ENCODE measurements at regions not wholly inside any gene's neighbourhood (a gene's known extent, or its start where the extent isn't known, plus 50 kb on each side); places are given as distances from the start of the nearest gene placed in this dataset.

DNA sequence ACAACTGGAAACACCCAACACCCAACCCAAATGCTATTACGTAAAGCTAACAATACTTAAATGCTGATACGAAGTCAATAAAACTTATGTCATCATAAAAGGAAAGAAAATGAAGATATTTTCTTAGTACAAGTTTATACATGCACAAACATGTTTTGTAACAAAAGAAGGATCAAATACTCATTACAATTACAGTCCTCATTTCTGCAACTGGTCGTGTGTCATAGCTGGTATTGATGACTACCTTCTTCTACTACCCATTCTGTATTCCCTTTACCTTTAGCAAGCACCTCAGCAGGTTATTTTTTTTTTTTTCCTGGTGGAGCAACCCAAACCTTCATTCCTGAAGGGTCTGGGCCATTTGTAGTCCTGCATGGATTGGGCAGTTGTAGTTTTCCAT, 1298.5 kb downstream of the SUCLG1 start:
- H3K9ac ChIP-seq, result no peak overlapping the region
- no peaks in the 10 kb centered on the region for H3K36me3 ChIP-seq
- H3K27me3 ChIP-seq, result no peaks in the 10 kb centered on the region
- TF ChIP-seq Cebpa-rat (IDR thresholded peaks at IDR 0.05), result no peak
- no peak overlapping the region for H3K4me2 ChIP-seq
- H3K4me1 ChIP-seq, result no peaks in the 10 kb centered on the region
- no peak overlapping the region for H3K4me3 ChIP-seq
- H3K27ac ChIP-seq, result no peak overlapping the region
- H3K9me3 ChIP-seq, result peaks cover 4% of the 10 kb centered on the region
- no peaks in the 10 kb centered on the region for H4K20me1 ChIP-seq

DNA sequence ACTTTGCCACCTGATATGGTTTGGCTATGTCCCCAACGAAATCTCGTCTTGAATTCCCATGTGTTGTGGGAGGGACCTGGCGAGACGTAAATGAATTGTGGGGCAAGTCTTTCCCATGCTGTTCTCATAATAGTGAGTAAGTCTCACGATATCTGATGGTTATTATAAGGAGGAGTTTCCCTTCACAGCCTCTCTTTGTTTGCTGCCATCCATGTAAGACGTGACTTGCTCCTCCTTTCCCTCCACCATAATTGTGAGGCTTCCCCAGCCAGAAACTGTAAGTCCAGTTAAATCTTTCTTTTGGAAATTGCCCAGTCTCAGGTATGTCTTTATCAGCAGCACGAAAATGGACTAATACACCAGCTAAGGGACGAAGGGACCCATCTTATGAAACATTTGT, 1303.3 kb downstream of the SUCLG1 start:
- TF ChIP-seq Cebpa-rat (IDR thresholded peaks at IDR 0.05), result no peak
- no peaks in the 10 kb centered on the region for H3K4me1 ChIP-seq
- no peak overlapping the region for H3K4me2 ChIP-seq
- no peak overlapping the region for H3K9ac ChIP-seq
- no peaks in the 10 kb centered on the region for H3K27me3 ChIP-seq
- no peaks in the 10 kb centered on the region for H3K36me3 ChIP-seq
- no peak overlapping the region for H3K27ac ChIP-seq
- no peak overlapping the region for H3K4me3 ChIP-seq
- no peaks in the 10 kb centered on the region for H4K20me1 ChIP-seq
- H3K9me3 ChIP-seq, result peaks cover 7% of the 10 kb centered on the region

DNA sequence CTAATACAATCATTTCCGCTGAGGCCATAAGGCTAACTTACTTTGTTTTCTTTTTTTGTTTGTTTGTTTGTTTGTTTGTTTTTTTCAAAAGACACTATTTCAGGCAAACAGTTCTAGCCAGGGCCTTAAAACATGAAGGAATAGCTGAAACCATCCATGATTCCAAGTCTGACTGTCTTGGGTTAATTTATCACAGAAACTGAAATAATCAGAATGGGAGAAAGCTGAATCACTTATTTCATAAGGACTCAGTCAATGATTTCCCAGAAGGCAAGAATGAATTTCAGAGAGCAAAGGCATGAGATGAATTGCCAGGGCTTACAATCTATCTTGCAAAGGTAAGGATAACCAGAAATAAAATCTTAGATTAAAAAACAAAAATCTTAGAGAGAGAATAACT, 1315.1 kb downstream of the SUCLG1 start:
- Histone ChIP-seq H3K9ac (no peak overlapping the region), H3K4me1 (no peaks in the 10 kb centered on the region), H3K4me3 (no peak overlapping the region), H3K4me2 (no peak overlapping the region), H3K27ac (no peak overlapping the region), H3K36me3 (no peaks in the 10 kb centered on the region), H4K20me1 (no peaks in the 10 kb centered on the region), H3K9me3 (no peaks in the 10 kb centered on the region), H3K27me3 (no peaks in the 10 kb centered on the region)
- no peak for TF ChIP-seq Cebpa-rat (IDR thresholded peaks at IDR 0.05)

DNA sequence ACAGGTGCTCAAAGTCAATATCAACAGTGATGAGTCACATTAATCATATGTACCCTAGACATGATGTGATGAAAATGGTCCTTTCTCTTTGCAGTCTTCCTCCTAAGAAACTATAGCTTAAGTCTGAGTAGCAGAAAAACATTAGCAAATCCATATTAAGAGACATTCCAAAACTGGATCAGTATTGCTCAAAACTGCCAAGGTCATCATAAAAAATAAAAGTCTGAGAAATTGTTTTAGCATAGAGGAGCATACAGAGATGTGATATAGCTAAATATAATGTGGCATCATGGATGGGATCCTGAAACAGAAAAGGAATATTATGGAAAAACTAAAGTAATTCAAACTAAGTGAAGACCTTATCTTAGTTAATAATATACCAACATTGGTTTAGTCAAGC, 1316.1 kb downstream of the SUCLG1 start:
- Histone ChIP-seq H3K9ac (no peak overlapping the region), H4K20me1 (no peaks in the 10 kb centered on the region), H3K27ac (no peak overlapping the region)

GRCh38 chr2:83115606-83116005, 1343.5 kb downstream of the SUCLG1 start:
- Histone ChIP-seq H3K27ac (no peak overlapping the region), H3K9me3 (no peaks in the 10 kb centered on the region), H4K20me1 (no peaks in the 10 kb centered on the region), H3K4me1 (no peaks in the 10 kb centered on the region), H3K4me2 (no peak overlapping the region), H3K9ac (no peak overlapping the region), H3K27me3 (no peaks in the 10 kb centered on the region), H3K4me3 (no peak overlapping the region), H3K36me3 (no peaks in the 10 kb centered on the region)
- TF ChIP-seq Cebpa-rat (IDR thresholded peaks at IDR 0.05), result no peak

More for the DNA sequence above, 1316.1 kb downstream of the SUCLG1 start:
- Histone ChIP-seq H3K36me3 (no peaks in the 10 kb centered on the region), H3K4me1 (no peaks in the 10 kb centered on the region), H3K4me3 (no peak overlapping the region), H3K9me3 (no peaks in the 10 kb centered on the region), H3K4me2 (no peak overlapping the region), H3K27me3 (no peaks in the 10 kb centered on the region)
- TF ChIP-seq Cebpa-rat (IDR thresholded peaks at IDR 0.05), result no peak

- H3K9ac ChIP-seq, result no peak overlapping the region
- no peaks in the 10 kb centered on the region for H3K27me3 ChIP-seq
- no peak overlapping the region for H3K27ac ChIP-seq
- H4K20me1 ChIP-seq, result no peaks in the 10 kb centered on the region
- H3K9me3 ChIP-seq, result no peaks in the 10 kb centered on the region
- H3K4me3 ChIP-seq, result no peak overlapping the region
- no peak for TF ChIP-seq Cebpa-rat (IDR thresholded peaks at IDR 0.05)
- no peak overlapping the region for H3K4me2 ChIP-seq
- H3K36me3 ChIP-seq, result no peaks in the 10 kb centered on the region
- H3K4me1 ChIP-seq, result no peaks in the 10 kb centered on the region
Measured at GRCh38 chr2:83115155-83115554, 1343.9 kb downstream of the SUCLG1 start.

GRCh38 chr2:83113953-83114352, 1345.1 kb downstream of the SUCLG1 start:
- Histone ChIP-seq H3K4me2 (no peak overlapping the region), H3K4me1 (no peaks in the 10 kb centered on the region), H4K20me1 (no peaks in the 10 kb centered on the region), H3K9me3 (peaks cover 3% of the 10 kb centered on the region; the same call in 1 of the 2 replicates), H3K36me3 (no peaks in the 10 kb centered on the region), H3K27me3 (no peaks in the 10 kb centered on the region), H3K27ac (no peak overlapping the region), H3K9ac (no peak overlapping the region), H3K4me3 (no peak overlapping the region)
- no peak for TF ChIP-seq Cebpa-rat (IDR thresholded peaks at IDR 0.05)

DNA sequence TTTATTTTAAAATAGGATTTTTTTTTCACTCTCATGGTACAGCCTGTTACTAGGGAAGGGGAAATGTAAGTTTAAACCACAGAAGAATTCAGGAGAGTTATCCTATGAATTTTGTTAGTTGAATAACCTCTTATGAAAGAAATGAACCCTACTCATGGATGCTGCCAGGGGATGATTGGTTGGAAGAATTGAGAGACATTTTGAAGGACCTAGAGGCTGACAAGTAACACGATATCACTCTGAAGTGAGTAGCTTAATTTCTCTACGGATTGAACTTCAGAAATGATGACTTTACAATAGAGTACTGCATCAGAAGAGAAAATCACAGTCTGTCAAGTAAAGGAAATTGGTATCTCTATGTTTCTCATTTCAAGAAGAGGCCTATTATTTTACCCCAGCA, 1346.2 kb downstream of the SUCLG1 start:
- no peak overlapping the region for H3K4me2 ChIP-seq

DNA sequence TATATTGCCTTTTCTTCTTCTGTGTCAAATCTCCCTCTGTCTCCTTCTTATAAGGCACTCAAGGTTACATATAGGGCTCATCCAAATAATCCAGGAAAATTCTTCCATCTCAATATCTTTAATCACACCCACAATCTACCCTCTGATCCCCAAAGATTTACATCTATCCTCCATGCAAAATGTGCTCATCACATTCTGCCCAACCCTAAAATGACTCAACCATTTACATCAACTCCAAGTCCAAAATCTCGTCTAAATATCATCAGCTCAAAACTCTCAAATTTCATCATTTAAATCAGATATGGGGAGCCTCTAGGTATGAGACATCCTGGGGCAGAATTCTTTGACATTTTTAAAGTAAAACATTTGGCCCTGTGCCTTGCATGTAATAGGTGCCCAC, 1349.8 kb downstream of the SUCLG1 start:
- no peak for TF ChIP-seq Cebpa-rat (IDR thresholded peaks at IDR 0.05)
- H3K4me2 ChIP-seq, result no peak overlapping the region
- no peak overlapping the region for H3K27ac ChIP-seq
- H3K4me1 ChIP-seq, result no peaks in the 10 kb centered on the region
- no peaks in the 10 kb centered on the region for H4K20me1 ChIP-seq
- peaks cover 3% of the 10 kb centered on the region; the same call in 1 of the 2 replicates for H3K9me3 ChIP-seq
- no peak overlapping the region for H3K9ac ChIP-seq
- H3K27me3 ChIP-seq, result no peaks in the 10 kb centered on the region
- H3K36me3 ChIP-seq, result no peaks in the 10 kb centered on the region
- no peak overlapping the region for H3K4me3 ChIP-seq

More for the DNA sequence above, 1346.2 kb downstream of the SUCLG1 start:
- TF ChIP-seq Cebpa-rat (IDR thresholded peaks at IDR 0.05), result no peak
- no peaks in the 10 kb centered on the region for H3K36me3 ChIP-seq
- H3K9ac ChIP-seq, result no peak overlapping the region
- no peaks in the 10 kb centered on the region for H3K4me1 ChIP-seq
- H3K9me3 ChIP-seq, result peaks cover 3% of the 10 kb centered on the region; the same call in 1 of the 2 replicates
- H3K27me3 ChIP-seq, result no peaks in the 10 kb centered on the region
- H4K20me1 ChIP-seq, result no peaks in the 10 kb centered on the region
- no peak overlapping the region for H3K4me3 ChIP-seq
- no peak overlapping the region for H3K27ac ChIP-seq

- Histone ChIP-seq H3K9me3 (peaks cover 3% of the 10 kb centered on the region; the same call in 1 of the 2 replicates), H3K9ac (no peak overlapping the region), H3K4me1 (no peaks in the 10 kb centered on the region), H3K4me2 (no peak overlapping the region), H3K4me3 (no peak overlapping the region), H3K27me3 (no peaks in the 10 kb centered on the region), H3K36me3 (no peaks in the 10 kb centered on the region), H3K27ac (no peak overlapping the region), H4K20me1 (no peaks in the 10 kb centered on the region)
- TF ChIP-seq Cebpa-rat (IDR thresholded peaks at IDR 0.05), result no peak
Measured at GRCh38 chr2:83106853-83107252, 1352.2 kb downstream of the SUCLG1 start.

- no peak for TF ChIP-seq Cebpa-rat (IDR thresholded peaks at IDR 0.05)
- Histone ChIP-seq H3K4me2 (no peak overlapping the region), H3K4me1 (no peaks in the 10 kb centered on the region), H3K36me3 (no peaks in the 10 kb centered on the region), H3K9ac (no peak overlapping the region), H3K9me3 (no peaks in the 10 kb centered on the region), H4K20me1 (no peaks in the 10 kb centered on the region), H3K27me3 (no peaks in the 10 kb centered on the region), H3K27ac (no peak overlapping the region), H3K4me3 (no peak overlapping the region)
Measured at GRCh38 chr2:83104202-83104601, 1354.9 kb downstream of the SUCLG1 start.
